ENCODE measurements at regions not wholly inside any gene's neighbourhood (a gene's known extent, or its start where the extent isn't known, plus 50 kb on each side); places are given as distances from the start of the nearest gene placed in this dataset.

- Histone ChIP-seq H3K4me3 (ENCODE audit: low read depth, low read length) (no peak overlapping the region), H3K27me3 (ENCODE audit: control insufficient read depth, insufficient read depth, low read length) (no peaks in the 10 kb centered on the region), H3K36me3 (ENCODE audit: control insufficient read depth, insufficient read depth, low read length) (no peaks in the 10 kb centered on the region)
- CTCF ChIA-PET = no interaction called here
- TF ChIP-seq CTCF (IDR thresholded peaks at IDR 0.05; ENCODE audit: insufficient read depth, low read depth, low read length) = no peak
- POLR2A ChIA-PET = no interaction called here
- no peak for DNase-seq (ENCODE audit: low read depth)
Observed at GRCh38 chr1:37174341-37174740, 140.0 kb upstream of the GRIK3 start.

GRCh38 chr1:37174876-37175275, 140.6 kb upstream of the GRIK3 start:
- Histone ChIP-seq H3K36me3 (ENCODE audit: control insufficient read depth, insufficient read depth, low read length) (no peaks in the 10 kb centered on the region), H3K4me3 (ENCODE audit: low read depth, low read length) (no peak overlapping the region), H3K27me3 (ENCODE audit: control insufficient read depth, insufficient read depth, low read length) (no peaks in the 10 kb centered on the region)
- DNase-seq (ENCODE audit: low read depth) = no peak
- ChIA-PET CTCF (no interaction called here), POLR2A (no interaction called here)
- no peak for TF ChIP-seq CTCF (IDR thresholded peaks at IDR 0.05; ENCODE audit: insufficient read depth, low read depth, low read length)

GRCh38 chr1:37175666-37176215, 141.4 kb upstream of the GRIK3 start:
- H3K4me3 ChIP-seq (ENCODE audit: low read depth, low read length) = no peak overlapping the region
- no peaks in the 10 kb centered on the region for H3K36me3 ChIP-seq (ENCODE audit: control insufficient read depth, insufficient read depth, low read length)
- H3K27me3 ChIP-seq (ENCODE audit: control insufficient read depth, insufficient read depth, low read length) = no peaks in the 10 kb centered on the region
- DNase-seq (ENCODE audit: low read depth) = no peak
- ChIA-PET CTCF (no interaction called here), POLR2A (no interaction called here)
- TF ChIP-seq CTCF (IDR thresholded peaks at IDR 0.05; ENCODE audit: insufficient read depth, low read depth, low read length) = no peak

GRCh38 chr1:37176269-37176668, 142.0 kb upstream of the GRIK3 start:
- Histone ChIP-seq H3K4me3 (ENCODE audit: low read depth, low read length) (no peak overlapping the region), H3K27me3 (ENCODE audit: control insufficient read depth, insufficient read depth, low read length) (no peaks in the 10 kb centered on the region), H3K36me3 (ENCODE audit: control insufficient read depth, insufficient read depth, low read length) (no peaks in the 10 kb centered on the region)
- POLR2A ChIA-PET = no interaction called here
- CTCF ChIA-PET = no interaction called here
- no peak for TF ChIP-seq CTCF (IDR thresholded peaks at IDR 0.05; ENCODE audit: insufficient read depth, low read depth, low read length)
- DNase-seq (ENCODE audit: low read depth) = no peak

GRCh38 chr1:37177230-37177864, 143.0 kb upstream of the GRIK3 start:
- DNase-seq (ENCODE audit: low read depth) = no peak
- Histone ChIP-seq H3K4me3 (ENCODE audit: low read depth, low read length) (no peak overlapping the region), H3K27me3 (ENCODE audit: control insufficient read depth, insufficient read depth, low read length) (no peaks in the 10 kb centered on the region), H3K36me3 (ENCODE audit: control insufficient read depth, insufficient read depth, low read length) (no peaks in the 10 kb centered on the region)
- ChIA-PET POLR2A (no interaction called here), CTCF (no interaction called here)
- TF ChIP-seq CTCF (IDR thresholded peaks at IDR 0.05; ENCODE audit: insufficient read depth, low read depth, low read length) = peak; percentile 30; the same call in 1 of the 2 replicates
